ENCODE measurements at regions not wholly inside any gene's neighbourhood (a gene's known extent, or its start where the extent isn't known, plus 50 kb on each side); places are given as distances from the start of the nearest gene placed in this dataset.
"Not testable (repeated sequence)": the region's sequence is repeated elsewhere in the genome, so short reads cannot be mapped to it uniquely, and the experiment has no call there.

DNA sequence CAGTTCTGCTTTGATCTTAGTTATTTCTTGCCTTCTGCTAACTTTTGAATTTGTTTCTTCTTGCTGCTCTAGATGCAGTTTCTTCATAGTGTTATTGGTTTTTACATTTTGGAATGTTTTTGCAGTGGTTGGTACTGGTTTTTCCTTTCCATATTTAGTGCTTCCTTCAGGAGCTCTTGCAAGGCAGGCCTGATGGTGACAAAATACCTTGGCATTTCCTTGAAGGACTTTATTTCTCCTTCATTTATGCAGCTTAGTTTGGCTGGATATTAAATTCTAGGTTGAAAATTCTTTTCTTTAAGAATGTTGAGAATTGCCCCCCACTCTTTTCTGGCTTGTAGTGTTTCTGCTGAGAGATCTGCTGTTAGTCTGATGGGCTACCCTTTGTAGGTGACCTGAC, 1654.7 kb upstream of the SEL1L start:
- TF ChIP-seq CTCF (IDR thresholded peaks at IDR 0.05; ENCODE audit: poor library complexity, severe bottlenecking); MXI1 (conservative IDR thresholded peaks at IDR 0.05; ENCODE audit: poor library complexity, severe bottlenecking); POLR2AphosphoS5 (IDR thresholded peaks at IDR 0.05); EP300 (conservative IDR thresholded peaks at IDR 0.05; ENCODE audit: poor library complexity, severe bottlenecking): not testable (repeated sequence)
- TF ChIP-seq, protein P1, sequence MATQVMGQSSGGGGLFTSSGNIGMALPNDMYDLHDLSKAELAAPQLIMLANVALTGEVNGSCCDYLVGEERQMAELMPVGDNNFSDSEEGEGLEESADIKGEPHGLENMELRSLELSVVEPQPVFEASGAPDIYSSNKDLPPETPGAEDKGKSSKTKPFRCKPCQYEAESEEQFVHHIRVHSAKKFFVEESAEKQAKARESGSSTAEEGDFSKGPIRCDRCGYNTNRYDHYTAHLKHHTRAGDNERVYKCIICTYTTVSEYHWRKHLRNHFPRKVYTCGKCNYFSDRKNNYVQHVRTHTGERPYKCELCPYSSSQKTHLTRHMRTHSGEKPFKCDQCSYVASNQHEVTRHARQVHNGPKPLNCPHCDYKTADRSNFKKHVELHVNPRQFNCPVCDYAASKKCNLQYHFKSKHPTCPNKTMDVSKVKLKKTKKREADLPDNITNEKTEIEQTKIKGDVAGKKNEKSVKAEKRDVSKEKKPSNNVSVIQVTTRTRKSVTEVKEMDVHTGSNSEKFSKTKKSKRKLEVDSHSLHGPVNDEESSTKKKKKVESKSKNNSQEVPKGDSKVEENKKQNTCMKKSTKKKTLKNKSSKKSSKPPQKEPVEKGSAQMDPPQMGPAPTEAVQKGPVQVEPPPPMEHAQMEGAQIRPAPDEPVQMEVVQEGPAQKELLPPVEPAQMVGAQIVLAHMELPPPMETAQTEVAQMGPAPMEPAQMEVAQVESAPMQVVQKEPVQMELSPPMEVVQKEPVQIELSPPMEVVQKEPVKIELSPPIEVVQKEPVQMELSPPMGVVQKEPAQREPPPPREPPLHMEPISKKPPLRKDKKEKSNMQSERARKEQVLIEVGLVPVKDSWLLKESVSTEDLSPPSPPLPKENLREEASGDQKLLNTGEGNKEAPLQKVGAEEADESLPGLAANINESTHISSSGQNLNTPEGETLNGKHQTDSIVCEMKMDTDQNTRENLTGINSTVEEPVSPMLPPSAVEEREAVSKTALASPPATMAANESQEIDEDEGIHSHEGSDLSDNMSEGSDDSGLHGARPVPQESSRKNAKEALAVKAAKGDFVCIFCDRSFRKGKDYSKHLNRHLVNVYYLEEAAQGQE (IDR thresholded peaks at IDR 0.05; ENCODE audit: borderline replicate concordance): not testable (repeated sequence)
